ENCODE measurements at regions not wholly inside any gene's neighbourhood (a gene's known extent, or its start where the extent isn't known, plus 50 kb on each side); places are given as distances from the start of the nearest gene placed in this dataset.
"Not testable (repeated sequence)": the region's sequence is repeated elsewhere in the genome, so short reads cannot be mapped to it uniquely, and the experiment has no call there.

GRCh38 chr6:67971812-67972211 lies 663.3 kb upstream of the ADGRB3 start:
- intact Hi-C loops (cut with DNase I), result no loop called here
- H3K36me3 ChIP-seq, result no peaks in the 10 kb centered on the region

GRCh38 chr6:67966830-67967229 lies 668.3 kb upstream of the ADGRB3 start:
- Histone ChIP-seq H3K36me3 (no peaks in the 10 kb centered on the region), H3K27me3 (no peaks in the 10 kb centered on the region), H3K9me3 (no peaks in the 10 kb centered on the region), H3K27ac (no peak overlapping the region), H3K4me3 (no peak overlapping the region), H3K4me1 (no peaks in the 10 kb centered on the region)
- DNase-seq (ENCODE audit: low spot score in 2 of 2), result no peak
- intact Hi-C loops (cut with DNase I), result no loop called here
- TF ChIP-seq CTCF (IDR thresholded peaks at IDR 0.05), result no peak

More at GRCh38 chr6:67971812-67972211, 663.3 kb upstream of the ADGRB3 start:
- Histone ChIP-seq H3K4me1 (no peaks in the 10 kb centered on the region), H3K27me3 (no peaks in the 10 kb centered on the region), H3K4me3 (no peak overlapping the region), H3K9me3 (no peaks in the 10 kb centered on the region), H3K27ac (no peak overlapping the region)
- TF ChIP-seq CTCF (IDR thresholded peaks at IDR 0.05), result no peak
- DNase-seq (ENCODE audit: low spot score in 2 of 2), result no peak

- H3K36me3 ChIP-seq, result no peaks in the 10 kb centered on the region
- H3K27me3 ChIP-seq, result no peaks in the 10 kb centered on the region
- intact Hi-C loops (cut with DNase I), result no loop called here
- H3K4me3 ChIP-seq, result no peak overlapping the region
- H3K9me3 ChIP-seq, result no peaks in the 10 kb centered on the region
- H3K4me1 ChIP-seq, result no peaks in the 10 kb centered on the region
- no peak for TF ChIP-seq CTCF (IDR thresholded peaks at IDR 0.05)
- no peak overlapping the region for H3K27ac ChIP-seq
- DNase-seq (ENCODE audit: low spot score in 2 of 2), result no peak
These were observed 678.7 kb upstream of the ADGRB3 start for GRCh38 chr6:67956352-67956751.

- no peaks in the 10 kb centered on the region for H3K36me3 ChIP-seq
- no peaks in the 10 kb centered on the region for H3K9me3 ChIP-seq
- H3K4me3 ChIP-seq, result no peak overlapping the region
- H3K27me3 ChIP-seq, result no peaks in the 10 kb centered on the region
- no peaks in the 10 kb centered on the region for H3K4me1 ChIP-seq
- no peak for TF ChIP-seq CTCF (IDR thresholded peaks at IDR 0.05)
- DNase-seq (ENCODE audit: low spot score in 2 of 2), result no peak
- intact Hi-C loops (cut with DNase I), result no loop called here
- no peak overlapping the region for H3K27ac ChIP-seq
These were observed 682.1 kb upstream of the ADGRB3 start for GRCh38 chr6:67952948-67953347.

GRCh38 chr6:67952121-67952520 lies 683.0 kb upstream of the ADGRB3 start:
- no peak for DNase-seq (ENCODE audit: low spot score in 2 of 2)
- Histone ChIP-seq H3K27ac (no peak overlapping the region), H3K36me3 (no peaks in the 10 kb centered on the region), H3K9me3 (no peaks in the 10 kb centered on the region), H3K27me3 (no peaks in the 10 kb centered on the region), H3K4me3 (no peak overlapping the region), H3K4me1 (no peaks in the 10 kb centered on the region)
- intact Hi-C loops (cut with DNase I), result no loop called here
- no peak for TF ChIP-seq CTCF (IDR thresholded peaks at IDR 0.05)

- H3K9me3 ChIP-seq; H3K36me3 ChIP-seq; H3K27me3 ChIP-seq; intact Hi-C loops (cut with DNase I); DNase-seq (ENCODE audit: low spot score in 2 of 2); H3K27ac ChIP-seq; H3K4me1 ChIP-seq; H3K4me3 ChIP-seq: not testable (repeated sequence)
These were observed 687.3 kb upstream of the ADGRB3 start for GRCh38 chr6:67947762-67948161.

Measured in ascending aorta (tissue), 2 donors.